ENCODE measurements at regions not wholly inside any gene's neighbourhood (a gene's known extent, or its start where the extent isn't known, plus 50 kb on each side); places are given as distances from the start of the nearest gene placed in this dataset.
"Not testable (repeated sequence)": the region's sequence is repeated elsewhere in the genome, so short reads cannot be mapped to it uniquely, and the experiment has no call there.

- DNase-seq, result no peak
Observed at GRCh38 chr18:34482204-34482603, 227.9 kb upstream of the DTNA start.

GRCh38 chr18:34483198-34483597 is 226.9 kb upstream of the DTNA start:
- DNase-seq, result no peak

GRCh38 chr18:34491719-34492118 is 218.4 kb upstream of the DTNA start:
- peak in 1 of 3 experiments; percentile 49 for DNase-seq

- DNase-seq, result peak; percentile 40 to 88 (median 64)
Observed at GRCh38 chr18:34492652-34493051, 217.4 kb upstream of the DTNA start.

- peak; percentile 75 to 95 (median 92) for DNase-seq
Observed at GRCh38 chr18:34493099-34493544, 217.0 kb upstream of the DTNA start.

GRCh38 chr18:34493566-34494358 is 216.3 kb upstream of the DTNA start:
- DNase-seq, result peak; percentile 35 to 95 (median 90)

- DNase-seq, result peak in 1 of 3 experiments; percentile 61
Observed at GRCh38 chr18:34494359-34494696, 215.8 kb upstream of the DTNA start.

GRCh38 chr18:34495506-34495905 is 214.6 kb upstream of the DTNA start:
- peak in 1 of 3 experiments; percentile 2 for DNase-seq

GRCh38 chr18:34501553-34501952 is 208.5 kb upstream of the DTNA start:
- no peak for DNase-seq

GRCh38 chr18:34506198-34506597 is 203.9 kb upstream of the DTNA start:
- DNase-seq, result no peak

- no peak for DNase-seq
Observed at GRCh38 chr18:34509163-34509562, 200.9 kb upstream of the DTNA start.

GRCh38 chr18:34509879-34510586 is 200.1 kb upstream of the DTNA start:
- no peak for DNase-seq

GRCh38 chr18:34510926-34511325 is 199.2 kb upstream of the DTNA start:
- no peak for DNase-seq

- DNase-seq, result no peak
Observed at GRCh38 chr18:34511435-34511834, 198.7 kb upstream of the DTNA start.

GRCh38 chr18:34511879-34512278 is 198.2 kb upstream of the DTNA start:
- no peak for DNase-seq

GRCh38 chr18:34514238-34514637 is 195.9 kb upstream of the DTNA start:
- no peak for DNase-seq

GRCh38 chr18:34514957-34515356 is 195.1 kb upstream of the DTNA start:
- DNase-seq, result no peak

- not testable (repeated sequence) for DNase-seq
Observed at GRCh38 chr18:34516355-34516754, 193.7 kb upstream of the DTNA start.

- not testable (repeated sequence) for DNase-seq
Observed at GRCh38 chr18:34516996-34517395, 193.1 kb upstream of the DTNA start.

- DNase-seq, result no peak
Observed at GRCh38 chr18:34521040-34521439, 189.1 kb upstream of the DTNA start.

GRCh38 chr18:34522603-34523002 is 187.5 kb upstream of the DTNA start:
- DNase-seq, result no peak

- DNase-seq, result no peak
Observed at GRCh38 chr18:34525244-34525643, 184.9 kb upstream of the DTNA start.

- DNase-seq, result no peak
Observed at GRCh38 chr18:34528177-34528576, 181.9 kb upstream of the DTNA start.
